Sigmoid colon (tissue), 6 donors: ENCODE measurements at regions not wholly inside any gene's neighbourhood (a gene's known extent, or its start where the extent isn't known, plus 50 kb on each side); places are given as distances from the start of the nearest gene placed in this dataset.
A peak's percentile ranks its signal among the peaks of the same experiment; 100 is the strongest.

ENCODE experiments used
- DNase-seq: peaks from one replicate; pipeline ENCODE4 v3.0.0-alpha.2; 2019
- H3K27ac ChIP-seq, 4 donors: fragments of 200-600 bp; sonication (generic); one replicate each; pipeline ENCODE4 v1.5.1; 2016 to 2019; ENCODE audit warnings: mild to moderate bottlenecking in 1 of 4
- H3K27me3 ChIP-seq, 3 donors: fragments of 200-600 bp; sonication (generic); one replicate each; pipeline ENCODE4 v1.5.1; 2019; ENCODE audit warnings: mild to moderate bottlenecking in 1 of 3
- H3K36me3 ChIP-seq, 4 donors: fragments of 200-600 bp; sonication (generic); one replicate each; pipeline ENCODE4 v1.5.1; 2016 to 2019
- H3K4me1 ChIP-seq, 4 donors: fragments of 200-600 bp; sonication (generic); one replicate each; pipeline ENCODE4 v1.5.1; 2017 to 2019
- H3K4me3 ChIP-seq, 4 donors: fragments of 200-600 bp; sonication (generic); one replicate each; pipeline ENCODE4 v1.5.1; 2017 to 2019; ENCODE audit warnings: mild to moderate bottlenecking in 2 of 4, moderate library complexity in 1 of 4
- H3K9me3 ChIP-seq, 4 donors: fragments of 200-600 bp in 3 of 4; sonication (generic) in 3 of 4; one replicate each; pipeline versions ENCODE4 v1.5.1 to v1.6.1; 2013 to 2019
- CTCF ChIP-seq, 4 experiments: fragments of 450-650 bp in 3 of 4; fragments of 200-600 bp in 1 of 4; IDR thresholded peaks; one replicate each; pipeline ENCODE4 v1.5.1; 2016 to 2019; ENCODE audit warnings: antibody characterized with exemption in 4 of 4, mild to moderate bottlenecking in 3 of 4, moderate library complexity in 2 of 4
- EP300 ChIP-seq, 4 donors: sonication (generic); formaldehyde crosslinking; IDR thresholded peaks; one replicate each; pipeline ENCODE4 v1.6.1; 2017; ENCODE audit warnings: antibody characterized with exemption in 4 of 4
- POLR2A ChIP-seq, 2 donors: fragments of 450-650 bp; IDR thresholded peaks; one replicate each; pipeline ENCODE4 v1.6.1; 2016; ENCODE audit warnings: antibody characterized with exemption in 2 of 2, mild to moderate bottlenecking in 2 of 2, moderate library complexity in 2 of 2
- POLR2AphosphoS5 ChIP-seq, 4 donors: sonication (generic); formaldehyde crosslinking; IDR thresholded peaks; one replicate each; pipeline ENCODE4 v1.6.1; 2017; ENCODE audit warnings: antibody characterized with exemption in 4 of 4
- WGBS, 2 donors: extraction: QIAGEN DNeasy Blood & Tissue Kit; methylation state at CpG; one replicate each; pipeline ENCODE4 v1.1.7; 2013; 5-methylcytosine and 5-hydroxymethylcytosine counted together
- intact Hi-C: fragments of 100-400 bp; cut with DNase I; formaldehyde crosslinking; loops from one replicate; pipeline ENCODE4 v1.15.1; 2023
- donor health status: healthy with polysubstance abuse.
- donor health status: healthy.

- Histone ChIP-seq H3K4me3 (no peak overlapping the region), H3K36me3 (no peaks in the 10 kb centered on the region), H3K4me1 (peaks cover 0 to 11% (median 1%) of the 10 kb centered on the region in 4 donors), H3K9me3 (no peaks in the 10 kb centered on the region), H3K27me3 (no peaks in the 10 kb centered on the region), H3K27ac (no peak overlapping the region)
- DNase-seq, result no peak
- no peak for TF ChIP-seq POLR2A (IDR thresholded peaks at IDR 0.05)
- intact Hi-C loops, result no loop called here
- 81 to 89% methylated on average over 4 of the region's 4 CpGs for WGBS, 2 donors
These were observed 540.1 kb upstream of the MIS18BP1 start for GRCh38 chr14:45793081-45793480.

- H3K27ac ChIP-seq, result no peak overlapping the region
- H3K4me3 ChIP-seq, result no peak overlapping the region
- H3K4me1 ChIP-seq, result peaks cover 0 to 11% (median 1%) of the 10 kb centered on the region in 4 donors
- intact Hi-C loops, result no loop called here
- H3K36me3 ChIP-seq, result no peaks in the 10 kb centered on the region
- H3K9me3 ChIP-seq, result peaks cover 3 to 14% (median 5%) of the 10 kb centered on the region in 4 donors
- DNase-seq, result no peak
- WGBS, 2 donors, result 81 to 82% methylated on average over 1 of the region's 1 CpG
- no peaks in the 10 kb centered on the region for H3K27me3 ChIP-seq
- TF ChIP-seq POLR2AphosphoS5 (IDR thresholded peaks at IDR 0.05) (peak; percentile 74 to 91 (median 84)), POLR2A (IDR thresholded peaks at IDR 0.05) (no peak), CTCF (IDR thresholded peaks at IDR 0.05) (no peak), EP300 (IDR thresholded peaks at IDR 0.05) (peak in 1 of 4 donors; percentile 39)
These were observed 537.3 kb upstream of the MIS18BP1 start for GRCh38 chr14:45790293-45790692.

- intact Hi-C loops, result no loop called here
- 82 to 87% methylated on average over 2 of the region's 2 CpGs for WGBS, 2 donors
These were observed 534.2 kb upstream of the MIS18BP1 start for GRCh38 chr14:45787167-45787566.

GRCh38 chr14:45786266-45786665 lies 533.3 kb upstream of the MIS18BP1 start:
- DNase-seq, result no peak
- Histone ChIP-seq H3K4me3 (no peak overlapping the region), H3K4me1 (peaks cover 0 to 7% (median 1%) of the 10 kb centered on the region in 4 donors), H3K9me3 (peaks cover 3 to 14% (median 5%) of the 10 kb centered on the region in 4 donors), H3K27me3 (no peaks in the 10 kb centered on the region), H3K36me3 (no peaks in the 10 kb centered on the region), H3K27ac (no peak overlapping the region)
- TF ChIP-seq POLR2AphosphoS5 (IDR thresholded peaks at IDR 0.05) (no peak), CTCF (IDR thresholded peaks at IDR 0.05) (no peak), EP300 (IDR thresholded peaks at IDR 0.05) (no peak), POLR2A (IDR thresholded peaks at IDR 0.05) (no peak)
- WGBS, 2 donors, result 89 to 97% methylated on average over 1 of the region's 1 CpG
- intact Hi-C loops, result no loop called here

More at GRCh38 chr14:45787167-45787566, 534.2 kb upstream of the MIS18BP1 start:
- peaks cover 3 to 14% (median 5%) of the 10 kb centered on the region in 4 donors for H3K9me3 ChIP-seq
- no peaks in the 10 kb centered on the region for H3K27me3 ChIP-seq
- H3K4me3 ChIP-seq, result no peak overlapping the region
- DNase-seq, result no peak
- TF ChIP-seq POLR2AphosphoS5 (IDR thresholded peaks at IDR 0.05), result no peak
- no peak for TF ChIP-seq CTCF (IDR thresholded peaks at IDR 0.05)
- no peaks in the 10 kb centered on the region for H3K36me3 ChIP-seq
- H3K4me1 ChIP-seq, result peaks cover 0 to 11% (median 1%) of the 10 kb centered on the region in 4 donors
- H3K27ac ChIP-seq, result no peak overlapping the region

- H3K4me1 ChIP-seq, result no peaks in the 10 kb centered on the region
- H3K27ac ChIP-seq, result no peak overlapping the region
- H3K4me3 ChIP-seq, result no peak overlapping the region
- no peak for DNase-seq
- TF ChIP-seq CTCF (IDR thresholded peaks at IDR 0.05) (no peak), POLR2A (IDR thresholded peaks at IDR 0.05) (no peak), EP300 (IDR thresholded peaks at IDR 0.05) (no peak), POLR2AphosphoS5 (IDR thresholded peaks at IDR 0.05) (no peak)
- H3K27me3 ChIP-seq, result no peaks in the 10 kb centered on the region
- WGBS, 2 donors, result 23 to 62% methylated on average over 1 of the region's 1 CpG
- intact Hi-C loops, result no loop called here
- no peaks in the 10 kb centered on the region for H3K36me3 ChIP-seq
- H3K9me3 ChIP-seq, result peaks cover 3 to 14% (median 5%) of the 10 kb centered on the region in 4 donors
These were observed 532.2 kb upstream of the MIS18BP1 start for GRCh38 chr14:45785240-45785639.
